GM23338 (cell line): ENCODE measurements at regions not wholly inside any gene's neighbourhood (a gene's known extent, or its start where the extent isn't known, plus 50 kb on each side); places are given as distances from the start of the nearest gene placed in this dataset.

Experiments used
- ATAC-seq: fragments of 200-7000 bp; cut with Tn5 transposase; 3 replicates; pipeline ENCODE4 v1.9.1; 2020
- DNase-seq: peaks from one replicate; pipeline ENCODE4 v3.0.0-alpha.2; 2015; ENCODE audit warnings: low spot score
- H2AFZ ChIP-seq: fragments of 200-600 bp; sonication (generic); 2 replicates; pipeline ENCODE4 v1.8.0; 2016; ENCODE audit warnings: antibody characterized with exemption, mild to moderate bottlenecking, moderate library complexity
- H3F3A ChIP-seq: fragments of 200-600 bp; sonication (generic); replicated peaks from 2 replicates; pipeline ENCODE4 v1.8.0; 2017; ENCODE audit warnings: antibody characterized with exemption, mixed run types, low read depth
- H3K27ac ChIP-seq: fragments of 200-600 bp; sonication (generic); 2 replicates; pipeline ENCODE4 v1.6.1; 2016; ENCODE audit warnings: low read depth
- H3K27me3 ChIP-seq: fragments of 200-600 bp; sonication (generic); 2 replicates; pipeline ENCODE4 v1.8.0; 2016; ENCODE audit warnings: mild to moderate bottlenecking, mixed run types, moderate library complexity; ENCODE audit not compliant: insufficient read depth
- H3K36me3 ChIP-seq: fragments of 200-600 bp; sonication (generic); 2 replicates; pipeline ENCODE4 v1.8.0; 2016; ENCODE audit warnings: mild to moderate bottlenecking; ENCODE audit not compliant: insufficient read depth
- H3K4me1 ChIP-seq: fragments of 200-600 bp; sonication (generic); 2 replicates; pipeline ENCODE4 v1.8.0; 2016; ENCODE audit warnings: mild to moderate bottlenecking, moderate library complexity; ENCODE audit not compliant: insufficient read depth
- H3K4me2 ChIP-seq: fragments of 200-600 bp; sonication (generic); 2 replicates; pipeline ENCODE4 v1.7.1; 2017; ENCODE audit warnings: mixed run types
- H3K4me3 ChIP-seq: fragments of 200-600 bp; sonication (generic); 2 replicates; pipeline ENCODE4 v1.6.1; 2016; ENCODE audit warnings: mixed run types
- H3K79me2 ChIP-seq: fragments of 200-600 bp; sonication (generic); replicated peaks from 2 replicates; pipeline ENCODE4 v1.8.0; 2017; ENCODE audit warnings: mild to moderate bottlenecking; ENCODE audit not compliant: insufficient read depth
- H3K9me2 ChIP-seq: fragments of 200-600 bp; sonication (generic); 2 replicates; pipeline ENCODE4 v1.8.0; 2017; ENCODE audit not compliant: insufficient read depth
- H4K20me1 ChIP-seq: fragments of 200-600 bp; sonication (generic); replicated peaks from 2 replicates; pipeline ENCODE4 v1.8.0; 2017; ENCODE audit warnings: mild to moderate bottlenecking; ENCODE audit not compliant: insufficient read depth
- H3K27ac Mint-ChIP-seq: 2 replicates; pipeline ENCODE4 v1.8.0; 2020; ENCODE audit warnings: inconsistent platforms, mild to moderate bottlenecking, moderate library complexity, mixed read lengths
- H3K27me3 Mint-ChIP-seq: 3 replicates; pipeline ENCODE4 v1.8.0; 2022; ENCODE audit warnings: low read depth, mild to moderate bottlenecking, moderate library complexity, mixed read lengths, inconsistent platforms; ENCODE audit not compliant: insufficient read depth, poor library complexity
- H3K36me3 Mint-ChIP-seq: 3 replicates; pipeline ENCODE4 v1.8.0; 2021; ENCODE audit warnings: low read depth, mild to moderate bottlenecking, inconsistent platforms, moderate library complexity, mixed read lengths
- H3K4me1 Mint-ChIP-seq: 3 replicates; pipeline ENCODE4 v1.8.0; 2020; ENCODE audit warnings: mild to moderate bottlenecking, inconsistent platforms, mixed read lengths
- H3K4me3 Mint-ChIP-seq: 3 replicates; pipeline ENCODE4 v1.8.0; 2021; ENCODE audit warnings: moderate library complexity, mild to moderate bottlenecking, inconsistent platforms, mixed read lengths
- H3K9me3 Mint-ChIP-seq: 3 replicates; pipeline ENCODE4 v1.8.0; 2020; ENCODE audit warnings: moderate library complexity, mild to moderate bottlenecking, inconsistent platforms, mixed read lengths
- CTCF ChIP-seq, 2 experiments: fragments of 200-600 bp in 1 of 2; sonication (generic) in 1 of 2; conservative IDR thresholded peaks; 2 replicates each; pipeline versions ENCODE4 v1.5.1 to v1.6.1; 2016 to 2017; ENCODE audit warnings: antibody characterized with exemption in 2 of 2, low read depth in 2 of 2, mild to moderate bottlenecking in 2 of 2, moderate library complexity in 1 of 2
- ETS1 ChIP-seq: IDR thresholded peaks from 2 replicates; pipeline ENCODE4 v1.6.1; 2016; ENCODE audit warnings: antibody characterized with exemption
- EZH2 ChIP-seq: fragments of 200-600 bp; sonication (generic); IDR thresholded peaks from one replicate; pipeline ENCODE4 v1.8.0; 2017; ENCODE audit warnings: antibody characterized with exemption, mild to moderate bottlenecking, low read depth; ENCODE audit not compliant: unreplicated experiment
- EZH2phosphoT487 ChIP-seq: fragments of 200-600 bp; sonication (generic); IDR thresholded peaks from one replicate; pipeline ENCODE4 v1.8.1; 2018; ENCODE audit warnings: antibody characterized with exemption; ENCODE audit not compliant: unreplicated experiment
- JUNB ChIP-seq: IDR thresholded peaks from one replicate; pipeline ENCODE4 v1.6.1; 2016; ENCODE audit warnings: antibody characterized with exemption; ENCODE audit not compliant: unreplicated experiment
- NANOG ChIP-seq: IDR thresholded peaks from 2 replicates; pipeline ENCODE4 v1.6.1; 2016; ENCODE audit warnings: antibody characterized with exemption, borderline replicate concordance
- POLR2AphosphoS5 ChIP-seq: IDR thresholded peaks from 2 replicates; pipeline ENCODE4 v1.6.1; 2016; ENCODE audit warnings: antibody characterized with exemption, low read depth
- REST ChIP-seq: IDR thresholded peaks from one replicate; pipeline ENCODE4 v1.6.1; 2018; ENCODE audit warnings: antibody characterized with exemption; ENCODE audit not compliant: unreplicated experiment
- STAT1 ChIP-seq: IDR thresholded peaks from one replicate; pipeline ENCODE4 v1.6.1; 2016; ENCODE audit warnings: antibody characterized with exemption; ENCODE audit not compliant: unreplicated experiment
- ZNF114 ChIP-seq: fragments of 250-450 bp; sonication (Bioruptor Pico); IDR thresholded peaks from 2 replicates; pipeline ENCODE4 v1.5.0; 2020; ENCODE audit warnings: mild to moderate bottlenecking, moderate library complexity
- ZNF331 ChIP-seq: fragments of 250-450 bp; sonication (Bioruptor Pico); IDR thresholded peaks from 2 replicates; pipeline ENCODE4 v1.5.0; 2020; ENCODE audit warnings: low read depth, mild to moderate bottlenecking, moderate library complexity
- ZNF462 ChIP-seq: fragments of 250-450 bp; sonication (Bioruptor Pico); IDR thresholded peaks from 2 replicates; pipeline ENCODE4 v1.5.0; 2020; ENCODE audit warnings: mild to moderate bottlenecking, moderate library complexity

- Histone ChIP-seq H3K4me1 (no peaks in the 10 kb centered on the region), H3K36me3 (no peaks in the 10 kb centered on the region), H3F3A (no peaks in the 10 kb centered on the region), H2AFZ (no peak overlapping the region), H3K4me3 (no peak overlapping the region), H3K4me2 (no peak overlapping the region), H3K9me2 (no peaks in the 10 kb centered on the region), H3K27ac (no peak overlapping the region), H4K20me1 (no peaks in the 10 kb centered on the region), H3K79me2 (no peaks in the 10 kb centered on the region), H3K27me3 (no peaks in the 10 kb centered on the region)
- H3K27ac Mint-ChIP-seq: no peak overlapping the region
- DNase-seq (no peak), ATAC-seq (no peak)
- H3K9me3 Mint-ChIP-seq: peaks cover 19% of the 10 kb centered on the region
- TF ChIP-seq ZNF462 (no peak), ZNF114 (CRISPR knock-in tag) (no peak), ETS1 (no peak), ZNF331 (CRISPR knock-in tag) (no peak), JUNB (no peak), STAT1 (no peak), EZH2 (no peak), REST (no peak), EZH2phosphoT487 (no peak), NANOG (no peak), CTCF (conservative IDR thresholded peaks at IDR 0.05; ENCODE audit: low read depth in 2 of 2) (no peak), POLR2AphosphoS5 (no peak)
- no peaks in the 10 kb centered on the region; the same call in 2 of the 3 replicates for H3K36me3 Mint-ChIP-seq
- H3K4me3 Mint-ChIP-seq: no peak overlapping the region
- H3K4me1 Mint-ChIP-seq: no peaks in the 10 kb centered on the region; the same call in 2 of the 3 replicates
- H3K27me3 Mint-ChIP-seq: no peaks in the 10 kb centered on the region
Observed at GRCh38 chr5:169521366-169521983, 62.1 kb upstream of the SPDL1 start.
